HEK293 (cell line): ENCODE measurements at regions not wholly inside any gene's neighbourhood (a gene's known extent, or its start where the extent isn't known, plus 50 kb on each side); places are given as distances from the start of the nearest gene placed in this dataset.

Source experiments
- MYNN ChIP-seq: fragments of 450-650 bp; formaldehyde crosslinking; IDR thresholded peaks from 2 replicates; pipeline ENCODE4 v1.5.1; 2016; ENCODE audit warnings: missing biosample characterization, missing genetic modification characterization, borderline replicate concordance
- TCF7L2 ChIP-seq: IDR thresholded peaks from 2 replicates; pipeline ENCODE4 v1.6.1; 2011; ENCODE audit warnings: low read depth, mild to moderate bottlenecking, inconsistent platforms, low read length, moderate library complexity, borderline replicate concordance
- YY1 ChIP-seq: fragments of 450-650 bp; formaldehyde crosslinking; IDR thresholded peaks from 2 replicates; pipeline ENCODE4 v1.5.1; 2018; ENCODE audit warnings: missing biosample characterization, missing genetic modification characterization
- ZNF155 ChIP-seq: fragments of 450-650 bp; formaldehyde crosslinking; IDR thresholded peaks from 2 replicates; pipeline ENCODE4 v1.5.1; 2016; ENCODE audit warnings: missing biosample characterization, missing genetic modification characterization
- TF ChIP-seq, protein P1 (sequence below): fragments of 450-650 bp; formaldehyde crosslinking; IDR thresholded peaks from 2 replicates; pipeline ENCODE4 v1.5.1; 2016; ENCODE audit warnings: missing biosample characterization, missing genetic modification characterization

- TF ChIP-seq MYNN (tag by site-specific recombination), result no peak
- no peak for TF ChIP-seq YY1
- TF ChIP-seq TCF7L2, result no peak
- TF ChIP-seq, protein P1, sequence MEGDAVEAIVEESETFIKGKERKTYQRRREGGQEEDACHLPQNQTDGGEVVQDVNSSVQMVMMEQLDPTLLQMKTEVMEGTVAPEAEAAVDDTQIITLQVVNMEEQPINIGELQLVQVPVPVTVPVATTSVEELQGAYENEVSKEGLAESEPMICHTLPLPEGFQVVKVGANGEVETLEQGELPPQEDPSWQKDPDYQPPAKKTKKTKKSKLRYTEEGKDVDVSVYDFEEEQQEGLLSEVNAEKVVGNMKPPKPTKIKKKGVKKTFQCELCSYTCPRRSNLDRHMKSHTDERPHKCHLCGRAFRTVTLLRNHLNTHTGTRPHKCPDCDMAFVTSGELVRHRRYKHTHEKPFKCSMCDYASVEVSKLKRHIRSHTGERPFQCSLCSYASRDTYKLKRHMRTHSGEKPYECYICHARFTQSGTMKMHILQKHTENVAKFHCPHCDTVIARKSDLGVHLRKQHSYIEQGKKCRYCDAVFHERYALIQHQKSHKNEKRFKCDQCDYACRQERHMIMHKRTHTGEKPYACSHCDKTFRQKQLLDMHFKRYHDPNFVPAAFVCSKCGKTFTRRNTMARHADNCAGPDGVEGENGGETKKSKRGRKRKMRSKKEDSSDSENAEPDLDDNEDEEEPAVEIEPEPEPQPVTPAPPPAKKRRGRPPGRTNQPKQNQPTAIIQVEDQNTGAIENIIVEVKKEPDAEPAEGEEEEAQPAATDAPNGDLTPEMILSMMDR (tag by site-specific recombination), result no peak
- no peak for TF ChIP-seq ZNF155 (tag by site-specific recombination)
Measured at GRCh38 chr15:39118510-39118909, 462.4 kb upstream of the THBS1 start.
